ENCODE measurements at regions not wholly inside any gene's neighbourhood (a gene's known extent, or its start where the extent isn't known, plus 50 kb on each side); places are given as distances from the start of the nearest gene placed in this dataset.

GRCh38 chr7:118298771-118299170 lies 74.3 kb downstream of the ANKRD7 start:
- DNase-seq, result no peak

- DNase-seq, result no peak
Measured at GRCh38 chr7:118300177-118300576, 75.7 kb downstream of the ANKRD7 start.

- DNase-seq, result no peak
Measured at GRCh38 chr7:118304100-118304499, 79.6 kb downstream of the ANKRD7 start.

GRCh38 chr7:118305671-118306070 lies 81.2 kb downstream of the ANKRD7 start:
- no peak for DNase-seq

GRCh38 chr7:118306771-118307170 lies 82.3 kb downstream of the ANKRD7 start:
- no peak for DNase-seq

- no peak for DNase-seq
Measured at GRCh38 chr7:118311121-118311836, 86.8 kb downstream of the ANKRD7 start.

- DNase-seq, result no peak
Measured at GRCh38 chr7:118312051-118312450, 87.5 kb downstream of the ANKRD7 start.

- no peak for DNase-seq
Measured at GRCh38 chr7:118312966-118313365, 88.5 kb downstream of the ANKRD7 start.

- DNase-seq, result no peak
Measured at GRCh38 chr7:118324790-118325449, 100.4 kb downstream of the ANKRD7 start.

GRCh38 chr7:118325450-118325808 lies 100.9 kb downstream of the ANKRD7 start:
- no peak for DNase-seq

- no peak for DNase-seq
Measured at GRCh38 chr7:118327174-118327573, 102.7 kb downstream of the ANKRD7 start.

- DNase-seq, result no peak
Measured at GRCh38 chr7:118328505-118329211, 104.2 kb downstream of the ANKRD7 start.

GRCh38 chr7:118330388-118330787 lies 105.9 kb downstream of the ANKRD7 start:
- DNase-seq, result no peak

- no peak for DNase-seq
Measured at GRCh38 chr7:118346748-118347147, 122.2 kb downstream of the ANKRD7 start.

GRCh38 chr7:118349604-118350003 lies 125.1 kb downstream of the ANKRD7 start:
- no peak for DNase-seq

- no peak for DNase-seq
Measured at GRCh38 chr7:118350260-118350659, 125.8 kb downstream of the ANKRD7 start.

- DNase-seq, result peak; percentile 4
Measured at GRCh38 chr7:118352867-118353453, 128.5 kb downstream of the ANKRD7 start.

- DNase-seq, result no peak
Measured at GRCh38 chr7:118366363-118366762, 141.9 kb downstream of the ANKRD7 start.

GRCh38 chr7:118368958-118369357 lies 144.5 kb downstream of the ANKRD7 start:
- DNase-seq, result no peak

- no peak for DNase-seq
Measured at GRCh38 chr7:118369987-118370386, 145.5 kb downstream of the ANKRD7 start.

GRCh38 chr7:118372530-118372929 lies 148.0 kb downstream of the ANKRD7 start:
- DNase-seq, result no peak

GRCh38 chr7:118389629-118390028 lies 165.1 kb downstream of the ANKRD7 start:
- DNase-seq, result no peak

- DNase-seq, result no peak
Measured at GRCh38 chr7:118404211-118404610, 179.7 kb downstream of the ANKRD7 start.

Data from left kidney (tissue), 1 donor.